ENCODE measurements at regions not wholly inside any gene's neighbourhood (a gene's known extent, or its start where the extent isn't known, plus 50 kb on each side); places are given as distances from the start of the nearest gene placed in this dataset.

DNA sequence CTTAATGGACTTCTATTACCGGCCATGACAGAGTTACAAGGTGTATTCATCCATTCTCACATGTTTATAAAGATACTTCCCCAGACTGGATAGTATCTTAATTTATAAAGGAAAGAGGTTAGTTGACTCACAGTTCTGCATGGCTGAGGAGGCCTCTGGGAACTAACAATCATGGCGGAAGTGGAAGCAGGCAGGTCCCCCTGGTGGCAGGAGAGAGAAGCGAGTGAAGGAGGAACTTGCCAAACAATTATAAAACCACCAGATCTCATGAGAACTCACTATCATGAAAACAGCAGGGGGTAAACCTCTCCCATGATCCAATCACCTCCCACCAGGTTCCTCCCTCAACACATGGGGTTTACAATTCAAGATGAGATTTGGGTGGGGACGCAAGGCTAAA lies 170.0 kb upstream of the PDGFD start:
- Histone ChIP-seq H3K36me3 (no peaks in the 10 kb centered on the region), H3K9me3 (peaks cover 0 to 2% of the 10 kb centered on the region in 2 donors), H3K4me3 (no peak overlapping the region), H3K27ac (no peak overlapping the region), H3K27me3 (no peaks in the 10 kb centered on the region), H3K4me1 (no peaks in the 10 kb centered on the region)
- intact Hi-C loops (cut with DNase I) = no loop called here
- no peak for ATAC-seq
- TF ChIP-seq, protein P1, sequence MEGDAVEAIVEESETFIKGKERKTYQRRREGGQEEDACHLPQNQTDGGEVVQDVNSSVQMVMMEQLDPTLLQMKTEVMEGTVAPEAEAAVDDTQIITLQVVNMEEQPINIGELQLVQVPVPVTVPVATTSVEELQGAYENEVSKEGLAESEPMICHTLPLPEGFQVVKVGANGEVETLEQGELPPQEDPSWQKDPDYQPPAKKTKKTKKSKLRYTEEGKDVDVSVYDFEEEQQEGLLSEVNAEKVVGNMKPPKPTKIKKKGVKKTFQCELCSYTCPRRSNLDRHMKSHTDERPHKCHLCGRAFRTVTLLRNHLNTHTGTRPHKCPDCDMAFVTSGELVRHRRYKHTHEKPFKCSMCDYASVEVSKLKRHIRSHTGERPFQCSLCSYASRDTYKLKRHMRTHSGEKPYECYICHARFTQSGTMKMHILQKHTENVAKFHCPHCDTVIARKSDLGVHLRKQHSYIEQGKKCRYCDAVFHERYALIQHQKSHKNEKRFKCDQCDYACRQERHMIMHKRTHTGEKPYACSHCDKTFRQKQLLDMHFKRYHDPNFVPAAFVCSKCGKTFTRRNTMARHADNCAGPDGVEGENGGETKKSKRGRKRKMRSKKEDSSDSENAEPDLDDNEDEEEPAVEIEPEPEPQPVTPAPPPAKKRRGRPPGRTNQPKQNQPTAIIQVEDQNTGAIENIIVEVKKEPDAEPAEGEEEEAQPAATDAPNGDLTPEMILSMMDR (IDR thresholded peaks at IDR 0.05) = no peak
- DNase-seq = no peak

DNA sequence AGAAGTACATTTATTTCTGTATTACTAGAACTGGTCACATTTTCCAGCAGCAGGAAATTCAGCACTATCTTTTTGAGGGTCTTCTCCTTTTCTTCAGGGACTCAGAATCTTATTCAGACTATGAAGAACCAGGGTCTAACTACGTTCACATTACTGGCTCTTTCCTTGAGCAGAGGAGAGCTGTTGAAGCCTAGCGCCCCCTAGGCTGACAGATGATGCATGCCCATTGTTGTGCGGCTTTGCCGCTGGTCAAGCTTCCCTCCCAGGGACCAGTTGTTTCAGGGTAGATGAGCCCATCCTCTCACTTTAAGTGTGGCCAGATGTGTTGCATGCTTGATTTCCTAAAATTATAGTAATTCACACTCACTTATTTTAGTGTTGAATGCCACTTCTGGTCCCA lies 168.2 kb upstream of the PDGFD start:
- ATAC-seq (no peak), DNase-seq (no peak)
- no peak overlapping the region for H3K27ac ChIP-seq
- H3K4me1 ChIP-seq = no peaks in the 10 kb centered on the region
- H3K36me3 ChIP-seq = no peaks in the 10 kb centered on the region
- TF ChIP-seq, protein P1 (IDR thresholded peaks at IDR 0.05) = no peak
- H3K27me3 ChIP-seq = no peaks in the 10 kb centered on the region
- no peak overlapping the region for H3K4me3 ChIP-seq
- H3K9me3 ChIP-seq = no peaks in the 10 kb centered on the region
- intact Hi-C loops (cut with DNase I) = no loop called here

DNA sequence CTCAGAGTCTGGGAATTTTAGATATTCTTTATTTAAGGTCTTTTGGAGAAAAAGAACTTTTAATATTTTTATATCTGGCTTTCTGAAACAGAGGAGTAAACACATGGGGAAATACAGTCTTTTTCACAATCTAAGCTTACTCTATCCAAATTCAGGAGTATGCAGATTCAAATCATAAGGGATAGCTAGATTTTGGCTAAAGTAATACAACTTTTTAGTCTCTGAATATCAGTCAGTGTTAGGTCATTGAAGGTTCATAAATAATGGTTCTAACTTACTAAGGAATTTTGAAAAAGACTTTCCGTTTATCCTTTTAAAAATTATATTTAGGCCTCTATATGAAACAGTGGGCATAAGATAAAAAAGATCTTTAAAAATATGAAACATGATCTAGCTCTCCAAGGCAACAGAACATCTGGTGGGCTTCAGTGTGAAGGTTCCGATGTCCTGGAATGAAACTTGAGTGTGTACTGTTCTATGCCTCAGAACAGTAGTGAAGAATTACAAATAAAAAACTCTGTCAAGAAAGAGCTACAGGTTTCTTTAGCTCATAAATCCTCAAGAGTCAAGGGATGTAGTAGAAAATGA lies 165.2 kb upstream of the PDGFD start:
- H3K4me1 ChIP-seq = no peaks in the 10 kb centered on the region
- H3K9me3 ChIP-seq = no peaks in the 10 kb centered on the region
- DNase-seq (no peak), ATAC-seq (no peak)
- no peaks in the 10 kb centered on the region for H3K36me3 ChIP-seq
- H3K27me3 ChIP-seq = no peaks in the 10 kb centered on the region
- no peak overlapping the region for H3K4me3 ChIP-seq
- intact Hi-C loops (cut with DNase I) = no loop called here
- H3K27ac ChIP-seq = no peak overlapping the region
- TF ChIP-seq, protein P1 (IDR thresholded peaks at IDR 0.05) = no peak

DNA sequence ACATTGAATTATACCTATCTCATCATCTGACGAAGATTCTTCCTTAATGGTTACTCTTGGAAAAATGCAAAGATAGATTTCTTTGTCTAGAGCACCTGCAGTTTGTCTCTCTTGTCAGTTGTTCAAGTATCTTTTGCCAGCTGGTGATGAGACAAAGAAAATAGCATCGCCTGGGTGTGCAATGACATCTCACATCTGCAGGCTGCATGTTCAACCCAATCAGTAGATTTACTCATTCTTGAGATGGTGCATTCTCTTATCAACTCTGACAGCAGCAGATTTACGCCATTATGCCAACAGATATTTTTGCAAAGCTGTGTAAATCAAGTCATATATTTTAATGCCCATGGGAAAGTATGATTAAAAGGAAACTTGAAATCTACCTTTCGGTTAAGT lies 164.6 kb upstream of the PDGFD start:
- intact Hi-C loops (cut with DNase I) = no loop called here
- H3K27me3 ChIP-seq = no peaks in the 10 kb centered on the region
- H3K4me1 ChIP-seq = no peaks in the 10 kb centered on the region
- no peaks in the 10 kb centered on the region for H3K9me3 ChIP-seq
- no peaks in the 10 kb centered on the region for H3K36me3 ChIP-seq
- TF ChIP-seq, protein P1 (IDR thresholded peaks at IDR 0.05) = no peak
- DNase-seq (peak in 2 of 4 donors; percentile 16 to 19), ATAC-seq (no peak)
- H3K4me3 ChIP-seq = no peak overlapping the region
- H3K27ac ChIP-seq = no peak overlapping the region

DNA sequence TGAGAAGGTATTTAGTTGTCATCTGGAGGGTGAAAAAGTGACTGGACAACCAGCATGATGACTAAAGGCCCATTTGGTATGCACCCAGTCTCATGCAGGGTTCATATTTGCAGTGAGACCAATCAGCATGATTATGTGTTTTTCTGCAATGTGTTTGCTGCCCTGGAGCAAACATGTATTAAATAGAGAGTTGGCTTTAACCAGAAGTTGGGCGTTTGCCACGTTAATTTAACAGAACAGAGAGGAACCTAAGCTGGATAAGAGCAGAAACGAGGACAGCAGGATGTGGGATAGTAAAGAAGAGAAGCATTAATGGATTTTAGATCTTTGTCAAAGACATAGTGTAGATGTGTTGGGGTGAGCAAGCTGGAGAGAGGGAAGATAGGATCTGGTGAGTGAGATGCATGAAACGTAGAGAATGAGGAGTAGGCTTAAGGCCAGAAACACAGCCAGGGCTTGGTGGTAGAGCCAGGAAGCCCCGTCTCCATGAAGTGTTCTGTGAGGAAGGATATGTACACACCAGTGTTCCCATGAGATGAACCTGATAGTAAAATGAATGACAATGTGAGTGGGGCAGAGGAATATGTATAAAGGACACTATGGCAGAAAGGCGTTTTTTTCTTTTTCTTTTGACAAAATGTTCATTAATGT lies 164.0 kb upstream of the PDGFD start:
- Histone ChIP-seq H3K27me3 (no peaks in the 10 kb centered on the region), H3K4me3 (no peak overlapping the region), H3K4me1 (no peaks in the 10 kb centered on the region), H3K36me3 (no peaks in the 10 kb centered on the region), H3K27ac (no peak overlapping the region), H3K9me3 (no peaks in the 10 kb centered on the region)
- DNase-seq (peak in 2 of 4 donors; percentile 18 to 36), ATAC-seq (no peak)
- intact Hi-C loops (cut with DNase I) = no loop called here
- TF ChIP-seq, protein P1 (IDR thresholded peaks at IDR 0.05) = no peak

Data from left lung (tissue), 4 donors.